Motor neuron (in vitro differentiated cells): ENCODE measurements at regions not wholly inside any gene's neighbourhood (a gene's known extent, or its start where the extent isn't known, plus 50 kb on each side); places are given as distances from the start of the nearest gene placed in this dataset.

ENCODE experiments used
- ATAC-seq, 8 experiments: fragments of 200-7000 bp; cut with Tn5 transposase; replicated peaks in 6 of 8; 2 replicates each; pipeline ENCODE4 v1.8.0; 2021; ENCODE audit warnings: mild to moderate bottlenecking in 8 of 8, moderate library complexity in 8 of 8
- H3K27ac ChIP-seq, 2 donors: fragments of 250-450 bp; sonication (Bioruptor Pico); 2 replicates each; pipeline ENCODE4 v1.9.0; 2021; ENCODE audit warnings: antibody characterized with exemption in 2 of 2, mild to moderate bottlenecking in 2 of 2, moderate library complexity in 1 of 2
- H3K4me1 ChIP-seq, 2 donors: fragments of 250-450 bp; sonication (Bioruptor Pico); replicated peaks in 1 of 2; 2 replicates each; pipeline ENCODE4 v1.6.1; 2021; ENCODE audit warnings: antibody characterized with exemption in 2 of 2, mild to moderate bottlenecking in 2 of 2, moderate library complexity in 1 of 2
- H3K4me3 ChIP-seq, 5 donors: fragments of 250-450 bp; sonication (Bioruptor Pico); 2 replicates each; pipeline ENCODE4 v1.9.0; 2021; ENCODE audit warnings: antibody characterized with exemption in 5 of 5, mild to moderate bottlenecking in 5 of 5, moderate library complexity in 4 of 5
- WGBS, 10 experiments: fragments of 450-650 bp; shearing (Covaris generic); methylation state at CpG; one replicate each; pipeline ENCODE4 v1.0.0; 2022; 5-methylcytosine and 5-hydroxymethylcytosine counted together
- in situ Hi-C, 9 experiments: fragments of 400-800 bp; cut with MboI; loops; one replicate each; pipeline ENCODE4 v1.15.0; 2021; ENCODE audit warnings: low sequenced_read_pairs in 9 of 9, low pct_unique_long_range_greater_than_20kb in 2 of 9; ENCODE audit not compliant: unreplicated experiment in 9 of 9

DNA sequence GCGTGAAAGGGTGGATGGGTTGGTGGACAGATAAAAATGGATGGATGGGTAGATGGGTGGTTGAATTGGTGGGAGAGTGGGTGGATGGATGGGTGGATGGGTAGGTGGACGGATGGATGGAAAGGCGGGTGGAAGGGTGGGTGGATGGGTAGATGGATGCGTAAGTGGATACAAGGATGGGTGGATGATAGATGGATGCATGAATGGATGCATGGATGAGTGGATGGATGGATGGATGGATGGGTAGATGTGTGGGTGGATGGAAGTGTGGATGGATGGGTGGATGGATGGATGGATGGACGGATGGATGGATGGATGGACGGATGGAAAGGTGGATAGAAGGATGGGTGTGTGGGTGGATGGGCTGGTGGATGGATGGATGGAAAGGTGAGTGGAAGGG, 77.0 kb upstream of the GRK3 start:
- ATAC-seq, result no peak
- 64 to 100% (median 93%) methylated on average over 1 to 6 of the region's 6 CpGs; no CpG with 5 or more reads in 4 of the 10 experiments for WGBS, 10 experiments
- Histone ChIP-seq H3K4me1 (peaks cover 5 to 10% of the 10 kb centered on the region in 2 donors), H3K27ac (no peak overlapping the region), H3K4me3 (no peak overlapping the region)
- in situ Hi-C loops, result no loop called here

DNA sequence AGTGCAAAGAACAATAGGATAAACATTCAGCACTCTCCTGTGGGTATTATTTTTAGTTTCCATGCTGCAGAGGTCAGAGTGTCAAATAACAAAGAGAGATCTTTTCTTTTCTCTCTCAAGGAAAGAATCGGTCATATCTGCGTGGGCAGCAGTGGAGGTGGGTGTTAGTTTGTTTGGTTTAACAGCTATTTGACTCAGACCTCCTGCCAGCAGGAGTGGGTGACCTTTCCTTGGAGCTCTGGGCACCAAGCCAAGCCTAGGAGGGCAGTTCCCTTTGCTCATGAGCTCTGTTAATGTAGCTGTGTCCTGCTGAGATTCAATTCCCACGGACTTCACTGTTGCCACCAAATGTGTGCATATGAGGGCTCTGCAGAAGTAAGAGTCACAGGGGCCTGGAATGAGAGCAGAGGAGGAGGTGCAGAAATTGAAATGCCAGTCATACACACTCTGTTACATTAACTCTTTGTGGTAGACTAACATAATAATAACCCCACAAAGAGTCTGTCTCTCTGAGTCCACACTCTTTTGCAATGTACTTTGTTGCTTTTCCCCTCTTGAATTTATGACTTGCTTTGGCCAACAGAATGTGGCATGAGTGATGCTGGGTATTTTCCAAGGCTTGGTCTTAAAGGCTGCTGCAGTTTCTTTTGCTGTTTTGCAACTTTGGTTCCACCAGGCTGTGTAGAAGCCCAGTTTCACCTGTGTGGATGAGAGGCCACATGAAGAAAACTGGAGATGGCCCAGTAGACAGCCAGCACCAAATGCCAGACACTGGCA, 76.0 kb upstream of the GRK3 start:
- Histone ChIP-seq H3K4me3 (no peak overlapping the region), H3K27ac (no peak overlapping the region), H3K4me1 (peaks cover 12 to 17% of the 10 kb centered on the region in 2 donors)
- WGBS, 10 experiments, result 0 to 57% (median 40%) methylated on average over 1 to 2 of the region's 3 CpGs; no CpG with 5 or more reads in 5 of the 10 experiments
- peak in 5 of 8 experiments; percentile 24 to 88 (median 57) for ATAC-seq
- in situ Hi-C loops, result no loop called here

DNA sequence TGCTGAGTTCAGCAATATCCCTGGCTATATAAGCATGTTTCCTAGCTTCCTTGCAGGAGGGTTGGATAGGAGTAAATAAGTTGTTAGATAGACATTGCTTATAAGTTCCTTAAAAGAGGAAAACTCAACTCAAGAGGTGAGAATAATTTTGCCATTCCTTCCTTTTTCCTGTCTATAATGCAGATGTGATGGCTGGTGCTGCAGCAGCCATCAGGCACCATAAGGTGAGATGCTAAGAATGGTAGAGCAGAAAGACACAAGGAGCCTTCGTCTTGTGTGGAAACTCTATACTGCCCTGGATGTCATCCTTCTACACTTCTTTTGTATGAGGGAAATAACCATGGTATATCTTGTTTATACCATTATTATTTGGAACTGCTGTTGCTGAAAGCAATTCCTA, 74.5 kb upstream of the GRK3 start:
- peaks cover 26 to 31% of the 10 kb centered on the region in 2 donors for H3K4me1 ChIP-seq
- 60 to 100% (median 87%) methylated on average over 1 of the region's 1 CpG; no CpG with 5 or more reads in 6 of the 10 experiments for WGBS, 10 experiments
- in situ Hi-C loops, result no loop called here
- no peak overlapping the region for H3K4me3 ChIP-seq
- no peak overlapping the region for H3K27ac ChIP-seq
- no peak for ATAC-seq

DNA sequence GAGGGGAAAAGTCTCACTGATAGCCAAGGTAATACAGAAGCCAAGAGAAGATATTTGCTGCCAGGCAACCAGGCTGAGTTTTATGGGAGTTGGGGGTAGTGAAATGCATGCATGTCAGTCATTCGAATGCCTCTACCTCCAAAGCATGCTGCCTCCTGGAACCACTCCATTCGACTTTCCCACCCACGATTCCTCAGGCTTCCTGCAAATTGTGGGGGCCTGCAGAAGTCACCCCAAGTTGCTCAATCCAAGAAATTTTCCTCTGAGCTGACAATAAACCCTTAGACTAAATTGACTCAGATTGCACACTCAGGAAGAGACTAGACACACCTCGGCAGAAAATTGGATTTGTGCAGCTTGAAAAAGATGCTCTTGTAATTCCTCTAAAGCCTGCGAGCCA, 73.6 kb upstream of the GRK3 start:
- WGBS, 10 experiments, result 44 to 100% (median 77%) methylated on average over 2 to 4 of the region's 5 CpGs; no CpG with 5 or more reads in 5 of the 10 experiments
- Histone ChIP-seq H3K4me1 (peaks cover 27 to 33% of the 10 kb centered on the region in 2 donors), H3K27ac (no peak overlapping the region), H3K4me3 (no peak overlapping the region)
- no peak for ATAC-seq
- in situ Hi-C loops, result no loop called here

DNA sequence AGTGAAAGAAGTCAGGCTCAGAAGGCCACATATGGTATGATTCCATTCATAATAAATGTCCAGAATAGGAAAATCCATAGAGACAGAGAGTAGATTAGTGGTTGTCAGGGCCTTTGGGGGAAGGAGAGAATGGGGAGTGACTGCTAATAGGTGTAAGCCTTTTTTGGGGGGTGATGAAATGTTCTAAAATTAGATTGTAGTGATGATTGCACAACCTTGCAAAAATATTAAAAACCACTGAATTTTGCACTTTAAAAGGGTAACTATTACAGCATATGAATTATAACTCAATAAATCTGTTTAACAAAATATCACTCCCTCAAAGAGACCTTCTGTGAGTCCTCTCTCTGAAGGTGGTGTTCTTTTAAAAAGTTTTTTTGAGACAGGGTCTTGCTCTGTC, 72.3 kb upstream of the GRK3 start:
- in situ Hi-C loops, result no loop called here
- H3K4me1 ChIP-seq, result peaks cover 27 to 33% of the 10 kb centered on the region in 2 donors
- no peak for ATAC-seq
- H3K4me3 ChIP-seq, result no peak overlapping the region
- peak overlapping the region in 1 of 2 donors; percentile 37 for H3K27ac ChIP-seq

DNA sequence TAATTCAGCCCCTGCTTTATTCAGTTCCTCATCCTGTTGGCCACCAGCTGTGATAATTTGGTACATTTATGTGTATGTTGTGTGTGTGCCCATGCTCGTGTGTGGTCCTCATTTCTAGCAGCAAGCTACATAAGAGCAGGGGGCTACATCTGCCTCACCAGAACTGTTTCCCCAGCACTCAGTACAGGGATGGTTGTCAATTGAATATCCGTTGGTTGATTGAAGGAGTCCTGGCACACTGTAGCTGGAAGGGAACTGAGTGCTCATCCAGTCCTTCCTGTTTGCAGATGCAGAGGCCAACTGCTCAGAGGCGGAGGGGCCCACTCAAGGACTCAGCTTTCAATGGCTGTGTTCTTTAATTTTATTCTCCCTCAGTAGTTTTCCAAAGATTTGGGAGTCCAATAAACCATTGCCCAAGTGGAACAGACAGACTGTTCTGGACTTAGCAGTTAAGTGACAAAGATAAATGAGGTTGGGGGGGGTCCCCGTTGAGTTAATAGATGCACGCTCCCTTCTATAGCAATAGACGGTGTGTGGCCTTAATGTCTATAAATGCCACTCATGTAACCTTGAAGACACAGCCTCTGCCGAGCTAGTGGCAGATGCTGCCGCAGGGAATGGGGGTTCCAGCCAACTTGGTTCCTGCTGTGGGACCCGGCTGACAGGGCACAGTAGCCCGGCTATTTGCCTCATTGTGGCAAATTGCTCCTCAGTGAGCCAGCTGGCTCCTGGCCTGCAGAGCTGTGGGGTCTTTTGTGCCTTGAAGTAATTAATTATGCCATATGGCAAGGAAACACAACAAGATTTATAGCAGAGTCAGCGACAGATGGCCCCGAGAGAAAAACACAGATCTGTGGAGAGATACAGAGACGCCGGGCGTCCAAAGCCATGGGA, 71.4 kb upstream of the GRK3 start:
- peak overlapping the region; percentile 54 to 58 for H3K27ac ChIP-seq
- no peak overlapping the region for H3K4me3 ChIP-seq
- in situ Hi-C loops, result no loop called here
- ATAC-seq, result peak in 5 of 8 experiments; percentile 89 to 94 (median 91)
- peaks cover 27 to 32% of the 10 kb centered on the region in 2 donors for H3K4me1 ChIP-seq
- 0 to 76% (median 19%) methylated on average over 1 to 13 of the region's 15 CpGs; no CpG with 5 or more reads in 3 of the 10 experiments for WGBS, 10 experiments

DNA sequence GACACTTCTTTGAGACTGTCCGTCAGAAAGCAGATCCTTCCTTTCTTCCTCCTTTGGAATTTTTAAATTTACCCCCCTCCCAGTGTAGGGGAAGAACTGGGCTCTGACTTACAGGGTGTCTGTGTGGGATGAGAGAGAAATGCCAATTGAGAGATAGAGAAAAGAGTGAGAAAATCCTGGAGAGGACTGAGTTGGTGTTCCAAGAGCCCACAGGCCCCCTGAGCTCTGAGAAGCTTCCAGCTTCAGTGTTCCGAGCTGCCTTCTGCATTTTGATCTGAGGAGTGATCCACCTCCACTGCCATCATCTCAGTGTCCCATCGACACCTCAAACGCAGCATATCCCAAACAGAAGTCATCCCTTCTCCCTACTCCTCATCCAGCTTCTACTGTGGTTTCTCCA, 70.7 kb upstream of the GRK3 start:
- Histone ChIP-seq H3K27ac (peak overlapping the region; percentile 54 to 58), H3K4me1 (peaks cover 25% of the 10 kb centered on the region in 2 donors), H3K4me3 (no peak overlapping the region)
- 68 to 100% methylated on average over 2 to 4 of the region's 4 CpGs; no CpG with 5 or more reads in 8 of the 10 experiments for WGBS, 10 experiments
- in situ Hi-C loops, result no loop called here
- ATAC-seq, result no peak

DNA sequence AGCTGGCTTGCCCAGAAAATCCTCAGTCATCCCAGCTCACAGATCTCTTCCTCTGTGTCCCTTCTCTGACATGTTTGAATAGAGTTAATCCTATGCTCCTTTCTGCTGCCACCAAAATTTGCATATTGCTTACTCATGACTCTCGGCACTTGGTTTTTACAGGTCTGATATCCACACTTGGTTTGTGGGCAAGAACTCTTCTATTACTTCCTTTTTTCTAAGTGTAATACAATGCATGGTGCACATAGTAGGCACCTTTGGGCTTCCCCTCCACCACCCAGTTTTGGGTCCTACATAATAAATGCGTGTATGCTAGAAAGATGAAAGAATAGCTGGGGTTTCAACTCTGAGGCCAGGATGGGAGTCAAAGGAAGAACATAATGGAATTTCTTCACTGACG, 69.7 kb upstream of the GRK3 start:
- in situ Hi-C loops, result no loop called here
- peak in 3 of 8 experiments; percentile 22 to 87 (median 76) for ATAC-seq
- Histone ChIP-seq H3K4me3 (no peak overlapping the region), H3K27ac (no peak overlapping the region), H3K4me1 (peaks cover 24 to 25% of the 10 kb centered on the region in 2 donors)
- WGBS, 10 experiments, result 31 to 93% (median 77%) methylated on average over 2 to 3 of the region's 3 CpGs; no CpG with 5 or more reads in 2 of the 10 experiments

DNA sequence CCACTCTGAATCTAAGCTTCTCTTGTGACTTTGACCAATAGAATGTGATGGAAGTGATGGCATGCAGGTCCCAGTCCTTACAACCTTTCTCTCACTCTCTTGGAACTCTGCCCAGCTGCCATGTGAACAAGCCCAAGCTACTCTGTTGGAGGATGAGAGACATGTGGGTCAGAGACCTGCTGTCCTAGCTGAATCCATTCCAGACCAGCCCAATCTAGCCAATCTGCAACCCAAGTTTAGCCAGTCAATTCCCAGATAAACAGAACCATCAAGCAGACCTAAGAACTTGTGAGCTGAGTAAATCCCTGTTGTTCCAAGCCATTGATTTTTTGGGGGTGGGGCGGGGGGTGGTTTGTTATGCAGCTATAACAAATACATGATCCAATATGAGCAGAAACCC, 69.2 kb upstream of the GRK3 start:
- Histone ChIP-seq H3K4me3 (no peak overlapping the region), H3K4me1 (peaks cover 24 to 25% of the 10 kb centered on the region in 2 donors), H3K27ac (no peak overlapping the region)
- in situ Hi-C loops, result no loop called here
- 14 to 100% (median 80%) methylated on average over 1 of the region's 1 CpG; no CpG with 5 or more reads in 3 of the 10 experiments for WGBS, 10 experiments
- ATAC-seq, result peak in 2 of 8 experiments; percentile 34 to 56

DNA sequence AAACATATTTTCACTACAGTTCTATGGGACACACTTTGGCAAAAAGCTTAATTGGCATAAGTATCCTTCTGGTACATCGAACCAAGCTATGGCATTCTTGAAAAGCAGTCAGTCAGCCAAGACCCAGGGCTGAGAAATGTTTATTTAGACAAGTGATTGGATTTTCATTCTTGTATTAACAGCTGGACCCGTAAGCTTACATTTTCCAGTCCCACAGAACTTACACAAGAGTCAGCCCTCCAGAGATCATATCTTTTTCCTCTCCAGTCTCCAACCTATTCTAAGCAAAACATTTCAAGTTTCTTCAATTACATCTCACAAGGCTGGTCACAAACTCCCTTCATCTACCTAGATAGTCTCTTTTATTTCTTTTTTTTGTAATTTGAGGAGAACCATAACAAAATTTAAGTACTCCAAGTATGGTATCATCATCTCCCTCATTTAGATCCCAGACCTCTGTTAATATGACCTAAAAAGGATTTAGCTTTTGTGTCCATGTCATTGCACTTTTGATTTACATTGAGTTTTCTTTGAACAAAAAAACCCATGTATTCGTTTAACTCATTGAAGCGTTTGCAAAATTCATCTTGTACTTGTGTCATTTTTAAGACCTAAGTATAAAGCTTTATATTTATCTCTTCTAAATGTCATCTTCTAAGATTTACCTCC, 67.9 kb upstream of the GRK3 start:
- Histone ChIP-seq H3K4me3 (no peak overlapping the region), H3K27ac (no peak overlapping the region), H3K4me1 (peaks cover 24 to 25% of the 10 kb centered on the region in 2 donors)
- ATAC-seq, result no peak
- in situ Hi-C loops, result no loop called here
- WGBS, 10 experiments, result 58 to 100% (median 89%) methylated on average over 1 to 4 of the region's 4 CpGs

DNA sequence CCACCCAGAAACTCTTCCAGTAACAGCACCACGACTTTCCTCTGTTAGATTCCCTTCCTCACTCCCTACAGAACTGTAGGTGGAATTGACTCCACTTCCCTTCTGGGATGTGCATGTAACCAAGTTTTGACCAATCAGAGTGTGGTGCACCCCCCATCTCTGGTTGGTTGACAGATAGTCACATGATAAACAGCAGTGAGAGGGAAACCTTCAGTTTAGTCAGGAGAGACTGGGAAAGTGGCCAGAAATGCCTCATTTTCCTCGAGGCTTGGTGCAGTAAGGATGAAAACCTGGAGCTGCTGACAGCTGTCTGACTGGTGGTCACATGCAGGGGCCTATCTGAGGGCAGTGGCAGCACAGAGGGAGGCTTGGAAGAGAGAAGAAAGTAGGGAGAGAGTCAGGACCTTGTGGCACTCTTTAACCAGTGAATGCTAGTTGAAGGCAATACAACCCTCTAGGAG, 67.3 kb upstream of the GRK3 start:
- WGBS, 10 experiments, result 50 to 89% (median 73%) methylated on average over 1 to 2 of the region's 2 CpGs; no CpG with 5 or more reads in 3 of the 10 experiments
- ATAC-seq, result peak in 1 of 8 experiments; percentile 38
- Histone ChIP-seq H3K27ac (no peak overlapping the region), H3K4me1 (peaks cover 24 to 25% of the 10 kb centered on the region in 2 donors), H3K4me3 (no peak overlapping the region)
- in situ Hi-C loops, result no loop called here

DNA sequence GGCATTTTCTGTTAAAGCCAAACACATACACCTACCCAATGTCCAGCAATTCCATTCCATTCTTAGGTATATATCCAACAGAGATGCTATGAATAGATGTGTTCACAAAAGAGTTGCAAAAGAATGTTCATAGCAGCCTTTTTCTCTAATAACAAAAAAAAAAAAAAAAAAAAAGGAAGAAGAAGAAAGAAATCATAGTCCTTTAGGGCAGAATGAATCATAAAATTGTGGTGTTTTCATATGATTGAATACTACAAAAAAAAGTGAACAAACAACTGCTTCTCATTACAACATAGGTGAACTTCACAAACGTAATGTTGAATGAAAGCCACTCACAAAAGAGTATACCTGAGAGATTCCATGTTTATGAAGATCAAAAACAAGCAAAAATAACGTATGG, 66.8 kb upstream of the GRK3 start:
- peaks cover 20 to 21% of the 10 kb centered on the region in 2 donors for H3K4me1 ChIP-seq
- WGBS, 10 experiments, result 28 to 100% (median 89%) methylated on average over 1 to 2 of the region's 2 CpGs; no CpG with 5 or more reads in 1 of the 10 experiments
- no peak overlapping the region for H3K4me3 ChIP-seq
- no peak for ATAC-seq
- H3K27ac ChIP-seq, result no peak overlapping the region
- in situ Hi-C loops, result no loop called here
